ENCODE measurements at regions not wholly inside any gene's neighbourhood (a gene's known extent, or its start where the extent isn't known, plus 50 kb on each side); places are given as distances from the start of the nearest gene placed in this dataset.

DNA sequence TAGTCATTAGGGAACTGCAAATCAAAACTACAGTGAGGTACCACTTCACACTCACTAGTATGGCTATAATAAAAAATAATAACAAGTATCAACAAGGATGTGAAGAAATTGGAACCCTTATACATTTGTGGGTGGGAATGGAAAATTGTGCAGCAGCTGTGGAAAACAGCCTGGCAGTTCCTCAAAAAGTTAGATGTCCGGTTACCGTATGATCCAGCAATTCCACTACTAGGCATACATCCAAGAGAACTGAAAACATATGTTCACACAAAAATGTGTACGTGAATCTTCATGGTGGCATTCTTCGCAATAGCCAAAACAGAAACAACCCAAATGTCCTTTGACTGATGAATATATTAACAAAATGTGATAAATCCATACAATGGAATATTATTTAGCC is 187.9 kb upstream of the LYSMD4 start:
- Mint-ChIP-seq H3K4me3 (no peak overlapping the region), H3K9me3 (no peaks in the 10 kb centered on the region), H3K4me1 (peaks cover 5% of the 10 kb centered on the region), H3K36me3 (ENCODE audit: low read depth) (no peaks in the 10 kb centered on the region), H3K27ac (no peak overlapping the region), H3K27me3 (peaks cover 38% of the 10 kb centered on the region)
- ATAC-seq (no peak), DNase-seq (no peak)

DNA sequence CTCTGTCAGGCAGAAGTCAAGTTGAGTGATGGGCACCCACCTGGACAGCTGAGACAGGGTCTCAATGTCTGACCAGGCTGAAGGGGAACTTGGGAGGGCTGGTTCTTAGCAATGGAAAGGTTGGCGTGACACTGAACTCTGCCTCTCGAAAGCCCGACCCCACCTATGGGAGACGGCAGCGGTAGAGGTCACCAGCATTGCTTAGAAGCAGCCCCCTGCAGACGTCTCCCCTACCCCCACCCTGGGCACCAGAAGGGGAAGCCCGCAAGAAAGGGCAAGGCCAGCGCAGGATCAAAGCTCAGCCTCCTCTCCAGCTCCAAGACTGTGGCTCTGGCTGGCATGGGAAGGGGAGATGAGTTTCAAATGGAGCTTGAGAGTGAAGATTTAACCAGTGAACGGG is 184.8 kb upstream of the LYSMD4 start:
- DNase-seq = no peak
- H3K27me3 Mint-ChIP-seq = peaks cover 30% of the 10 kb centered on the region
- H3K4me1 Mint-ChIP-seq = no peaks in the 10 kb centered on the region
- H3K36me3 Mint-ChIP-seq (ENCODE audit: low read depth) = no peaks in the 10 kb centered on the region
- no peak overlapping the region for H3K4me3 Mint-ChIP-seq
- H3K27ac Mint-ChIP-seq = no peak overlapping the region
- ATAC-seq = no peak
- H3K9me3 Mint-ChIP-seq = no peaks in the 10 kb centered on the region

DNA sequence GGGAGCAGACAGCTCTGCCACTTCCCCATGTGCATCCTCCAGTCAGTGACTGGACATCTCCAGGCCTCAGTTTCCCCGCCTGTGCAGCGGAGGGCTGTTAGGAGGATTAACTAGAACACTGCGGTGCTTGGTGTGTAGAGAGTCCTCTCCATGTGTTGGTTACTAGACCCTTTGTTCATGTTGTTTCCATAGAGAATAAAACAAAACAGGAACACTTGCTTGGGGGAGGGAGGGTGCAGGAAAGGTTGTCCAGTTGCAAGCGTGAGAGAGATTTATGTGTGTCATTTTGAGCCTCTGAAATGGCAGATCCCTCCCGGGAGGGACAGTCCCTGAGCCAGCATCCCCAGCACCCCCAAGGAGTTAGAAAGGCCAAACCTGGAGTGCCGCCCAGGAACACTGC is 184.0 kb upstream of the LYSMD4 start:
- ATAC-seq (no peak), DNase-seq (no peak)
- Mint-ChIP-seq H3K27ac (no peak overlapping the region), H3K27me3 (peaks cover 29% of the 10 kb centered on the region), H3K9me3 (no peaks in the 10 kb centered on the region), H3K36me3 (ENCODE audit: low read depth) (no peaks in the 10 kb centered on the region), H3K4me1 (no peaks in the 10 kb centered on the region), H3K4me3 (no peak overlapping the region)

DNA sequence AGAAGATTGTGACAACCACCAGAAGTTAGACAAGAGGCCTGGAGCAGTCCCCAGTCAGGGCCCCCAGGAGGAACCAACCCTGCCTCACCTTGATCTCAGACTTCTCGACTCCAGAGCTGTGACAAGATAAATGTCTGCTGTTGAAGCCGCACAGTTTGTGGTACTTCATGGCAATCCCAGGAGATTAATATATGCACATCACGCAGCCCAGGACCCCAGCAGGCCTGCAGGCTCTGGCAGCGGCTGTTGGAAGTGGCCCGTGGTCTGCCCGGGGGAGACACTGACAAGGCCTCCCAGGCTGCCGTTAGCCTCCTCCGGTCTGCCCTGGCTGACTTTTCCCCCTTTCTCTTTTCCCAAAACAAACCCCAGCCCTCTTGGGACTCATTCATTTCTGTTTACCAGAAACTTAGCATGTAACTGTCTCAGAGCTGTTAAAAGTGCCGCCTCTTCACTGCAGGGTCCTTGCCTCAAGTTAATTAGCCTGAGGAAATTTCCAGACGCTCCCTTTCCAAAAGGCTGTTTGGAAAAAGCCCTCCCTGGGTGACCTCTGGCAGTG is 183.5 kb upstream of the LYSMD4 start:
- Mint-ChIP-seq H3K4me3 (no peak overlapping the region), H3K27ac (no peak overlapping the region), H3K4me1 (peaks cover 2% of the 10 kb centered on the region), H3K9me3 (no peaks in the 10 kb centered on the region), H3K36me3 (ENCODE audit: low read depth) (no peaks in the 10 kb centered on the region), H3K27me3 (peaks cover 28% of the 10 kb centered on the region)
- DNase-seq = no peak
- no peak for ATAC-seq

DNA sequence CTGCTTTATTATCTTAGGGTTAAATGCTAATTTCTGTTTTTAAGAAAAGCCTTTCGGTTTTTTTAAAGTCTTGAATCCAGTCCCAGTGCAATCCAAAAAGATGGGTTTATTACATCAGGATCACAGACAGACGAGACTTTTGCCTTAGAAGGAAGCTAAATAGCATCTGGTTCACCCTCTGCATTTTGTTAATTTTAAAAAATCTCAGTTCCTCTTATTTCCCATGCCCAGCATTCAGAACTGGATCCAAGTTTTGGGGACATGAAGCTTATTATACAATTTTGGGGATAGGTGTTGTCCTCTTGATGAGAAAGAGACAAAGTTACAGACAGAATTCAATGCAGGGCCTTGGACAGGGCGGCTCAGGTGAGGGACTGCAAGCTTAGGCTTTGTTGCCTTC is 181.5 kb upstream of the LYSMD4 start:
- Mint-ChIP-seq H3K27me3 (peaks cover 16% of the 10 kb centered on the region), H3K4me1 (peaks cover 5% of the 10 kb centered on the region), H3K9me3 (no peaks in the 10 kb centered on the region), H3K4me3 (no peak overlapping the region), H3K27ac (no peak overlapping the region), H3K36me3 (ENCODE audit: low read depth) (no peaks in the 10 kb centered on the region)
- DNase-seq = no peak
- no peak for ATAC-seq

DNA sequence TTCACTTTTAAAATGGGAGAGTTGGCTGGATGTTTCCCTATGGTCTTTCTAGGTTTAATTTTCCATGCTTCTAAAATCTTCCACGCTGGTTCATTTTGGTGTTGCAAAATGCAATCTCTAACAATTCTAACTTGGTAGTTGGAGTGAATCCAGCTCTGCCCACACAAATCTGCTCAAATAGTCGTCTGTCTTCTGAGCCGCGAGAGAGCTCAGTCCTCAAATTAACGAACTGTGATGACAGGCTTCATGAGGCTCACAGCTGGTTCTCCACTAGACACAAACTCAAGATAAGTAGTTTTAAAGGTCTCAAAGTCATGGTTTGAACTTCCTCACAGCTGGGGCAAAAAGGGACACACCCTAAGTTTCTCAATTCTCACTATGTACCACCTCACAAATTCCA is 178.6 kb upstream of the LYSMD4 start:
- Mint-ChIP-seq H3K36me3 (ENCODE audit: low read depth) (no peaks in the 10 kb centered on the region), H3K27ac (no peak overlapping the region), H3K9me3 (no peaks in the 10 kb centered on the region), H3K4me1 (peaks cover 6% of the 10 kb centered on the region), H3K4me3 (no peak overlapping the region), H3K27me3 (peaks cover 6% of the 10 kb centered on the region)
- ATAC-seq = peak; percentile 17
- DNase-seq = no peak

DNA sequence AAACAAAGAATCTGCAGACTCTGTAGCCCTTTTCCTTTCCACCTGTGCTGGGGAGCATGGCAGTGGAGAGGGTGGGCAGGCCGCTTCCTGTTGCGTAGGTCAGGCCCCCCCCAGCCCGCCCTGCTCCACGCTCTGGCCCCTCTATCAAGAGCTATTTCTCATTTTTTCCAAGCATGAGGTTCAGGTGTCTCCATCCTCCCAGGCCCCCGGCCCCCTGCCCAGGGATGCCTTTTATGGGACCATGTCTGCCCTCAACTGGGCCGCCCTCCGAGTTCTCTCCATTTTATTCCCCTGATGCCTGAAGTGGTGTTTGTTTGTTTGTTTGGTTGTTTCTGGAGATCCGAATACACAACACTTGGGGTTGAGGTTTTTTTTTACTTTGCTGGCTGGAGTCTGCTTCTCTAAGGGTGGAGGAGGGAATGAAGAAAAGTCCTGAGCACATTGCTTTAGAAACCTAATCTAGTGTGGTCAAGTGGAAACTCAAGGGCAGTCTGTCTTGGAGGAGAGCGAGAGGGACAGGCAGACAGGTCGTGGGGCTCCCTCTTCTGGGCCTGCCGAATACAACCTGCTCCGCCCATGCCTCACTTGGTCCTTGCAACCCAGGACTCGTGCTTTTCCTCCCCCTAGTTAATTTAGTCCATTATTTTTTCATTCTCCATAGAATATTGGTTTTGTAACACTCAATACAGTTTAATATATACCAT is 176.5 kb upstream of the LYSMD4 start:
- Mint-ChIP-seq H3K4me1 (peaks cover 6% of the 10 kb centered on the region), H3K27me3 (peaks cover 2% of the 10 kb centered on the region), H3K4me3 (no peak overlapping the region), H3K36me3 (ENCODE audit: low read depth) (no peaks in the 10 kb centered on the region), H3K27ac (no peak overlapping the region), H3K9me3 (no peaks in the 10 kb centered on the region)
- ATAC-seq (no peak), DNase-seq (no peak)

DNA sequence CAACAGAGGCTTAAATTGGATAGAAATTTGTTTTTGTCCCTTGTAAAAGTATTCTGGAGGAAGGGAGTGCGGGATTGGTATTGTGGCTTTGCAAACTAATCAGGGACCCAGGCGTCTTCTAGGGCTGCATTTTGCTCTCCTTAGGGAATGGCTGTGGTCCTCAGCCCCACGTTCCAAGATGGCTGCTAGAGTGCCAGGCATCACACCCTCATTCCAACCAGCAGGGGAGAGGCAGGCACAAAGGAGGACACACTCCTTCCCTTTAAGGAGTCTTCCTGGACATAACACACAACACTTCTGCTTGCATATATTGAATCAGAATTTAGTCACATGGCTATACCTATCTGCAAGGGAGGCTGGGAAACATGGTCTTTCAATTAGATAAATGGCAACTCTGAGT is 174.5 kb upstream of the LYSMD4 start:
- H3K9me3 Mint-ChIP-seq = no peaks in the 10 kb centered on the region
- H3K4me1 Mint-ChIP-seq = peaks cover 6% of the 10 kb centered on the region
- H3K27me3 Mint-ChIP-seq = peaks cover 2% of the 10 kb centered on the region
- no peak overlapping the region for H3K4me3 Mint-ChIP-seq
- no peak for DNase-seq
- no peak overlapping the region for H3K27ac Mint-ChIP-seq
- no peaks in the 10 kb centered on the region for H3K36me3 Mint-ChIP-seq (ENCODE audit: low read depth)
- ATAC-seq = no peak

DNA sequence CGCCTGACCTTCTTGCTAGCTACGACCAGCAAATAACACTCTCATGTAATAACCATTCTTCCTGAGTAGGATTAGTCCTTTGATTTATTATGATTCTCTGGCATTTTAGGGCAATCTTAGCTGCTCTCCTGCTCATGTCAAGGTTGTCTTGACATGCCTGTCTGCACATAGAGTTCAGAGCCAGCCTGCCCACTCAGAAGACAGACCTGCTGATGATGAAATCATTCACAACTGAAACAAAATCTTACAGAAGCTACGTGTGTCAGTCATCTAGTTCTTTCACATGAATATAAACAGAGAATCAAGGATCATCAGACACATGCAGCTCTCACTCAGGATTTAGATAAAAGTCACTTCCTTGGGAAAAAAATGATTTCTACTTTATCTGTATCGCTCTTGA is 173.6 kb upstream of the LYSMD4 start:
- Mint-ChIP-seq H3K4me3 (no peak overlapping the region), H3K27me3 (peaks cover 2% of the 10 kb centered on the region), H3K9me3 (no peaks in the 10 kb centered on the region), H3K4me1 (peaks cover 4% of the 10 kb centered on the region), H3K36me3 (ENCODE audit: low read depth) (no peaks in the 10 kb centered on the region), H3K27ac (no peak overlapping the region)
- ATAC-seq = no peak
- no peak for DNase-seq

DNA sequence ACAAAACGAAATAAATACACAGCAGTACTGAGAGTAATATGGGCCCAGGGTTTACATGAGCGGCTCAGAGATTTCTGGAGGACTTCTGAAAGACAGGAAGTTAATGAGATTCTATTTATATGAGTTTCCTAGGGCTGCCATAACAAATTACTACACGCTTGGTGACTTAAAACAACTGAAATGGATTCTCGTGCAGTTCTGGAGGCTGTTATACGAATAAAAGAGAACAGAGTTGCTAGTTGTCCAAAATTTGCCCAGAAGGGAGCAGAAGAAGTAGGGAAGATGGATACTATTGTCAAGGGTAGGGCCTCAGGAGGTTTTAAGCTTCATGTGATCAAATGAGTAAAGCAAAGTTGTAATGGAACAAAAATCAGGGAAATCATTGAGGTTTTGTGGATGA is 173.1 kb upstream of the LYSMD4 start:
- no peak for ATAC-seq
- no peaks in the 10 kb centered on the region for H3K9me3 Mint-ChIP-seq
- no peak for DNase-seq

DNA sequence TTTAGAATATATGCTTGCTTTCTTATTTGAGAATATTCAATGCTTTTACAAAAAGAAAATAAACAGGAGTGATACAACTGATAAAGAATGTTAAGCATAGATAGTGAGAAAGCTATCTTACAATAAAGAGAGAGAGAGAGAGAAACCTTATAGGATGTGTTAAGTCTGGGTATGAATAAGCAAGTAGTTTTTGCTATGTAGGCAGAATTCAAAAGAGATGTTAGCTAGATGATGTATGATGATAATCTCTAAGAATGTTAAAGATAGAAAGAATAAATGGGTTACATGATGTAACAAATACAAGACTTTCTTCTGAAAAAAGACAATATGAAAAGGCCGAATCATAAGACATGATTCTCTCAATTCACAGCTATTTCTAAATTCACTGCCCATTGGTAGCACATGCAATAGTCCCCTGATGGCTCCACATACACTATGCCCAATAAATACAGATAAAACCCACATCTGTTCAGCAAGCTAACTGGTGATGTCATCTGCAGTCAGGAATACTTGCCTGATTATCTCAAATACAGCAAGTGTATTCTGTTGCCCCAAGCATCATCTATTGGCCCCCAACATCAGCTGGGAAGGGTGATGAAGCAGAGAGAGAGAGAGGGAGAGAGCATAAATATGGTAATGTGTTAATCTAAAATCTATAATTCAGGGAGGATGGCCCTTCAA is 169.2 kb upstream of the LYSMD4 start:
- Mint-ChIP-seq H3K9me3 (peaks cover 4% of the 10 kb centered on the region), H3K27me3 (peaks cover 2% of the 10 kb centered on the region), H3K4me3 (no peak overlapping the region), H3K27ac (no peak overlapping the region), H3K36me3 (ENCODE audit: low read depth) (no peaks in the 10 kb centered on the region), H3K4me1 (no peaks in the 10 kb centered on the region)
- DNase-seq = no peak
- ATAC-seq = no peak

More for the DNA sequence above, 173.1 kb upstream of the LYSMD4 start:
- Mint-ChIP-seq H3K27me3 (peaks cover 2% of the 10 kb centered on the region), H3K4me3 (no peak overlapping the region), H3K36me3 (ENCODE audit: low read depth) (no peaks in the 10 kb centered on the region), H3K4me1 (peaks cover 3% of the 10 kb centered on the region), H3K27ac (no peak overlapping the region)

DNA sequence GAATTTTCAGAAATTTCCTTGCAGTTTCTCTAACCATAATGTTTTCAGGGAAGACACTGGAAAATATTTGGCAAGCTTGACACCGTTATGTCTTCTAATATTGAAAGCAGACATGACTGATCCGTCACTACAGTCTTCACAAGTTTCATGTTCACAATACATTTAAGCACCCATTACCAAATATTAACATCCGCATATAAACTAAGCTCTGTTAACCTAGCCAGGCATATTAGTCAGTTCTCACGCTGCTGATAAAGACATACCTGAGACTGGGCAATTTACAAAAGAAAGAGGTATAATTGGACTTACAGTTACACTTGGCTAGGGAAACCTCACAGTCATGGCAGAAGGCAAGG is 162.7 kb upstream of the LYSMD4 start:
- Mint-ChIP-seq H3K27ac (no peak overlapping the region), H3K27me3 (no peaks in the 10 kb centered on the region), H3K36me3 (ENCODE audit: low read depth) (no peaks in the 10 kb centered on the region), H3K9me3 (peaks cover 4% of the 10 kb centered on the region), H3K4me3 (no peak overlapping the region), H3K4me1 (no peaks in the 10 kb centered on the region)
- no peak for DNase-seq
- ATAC-seq = no peak

DNA sequence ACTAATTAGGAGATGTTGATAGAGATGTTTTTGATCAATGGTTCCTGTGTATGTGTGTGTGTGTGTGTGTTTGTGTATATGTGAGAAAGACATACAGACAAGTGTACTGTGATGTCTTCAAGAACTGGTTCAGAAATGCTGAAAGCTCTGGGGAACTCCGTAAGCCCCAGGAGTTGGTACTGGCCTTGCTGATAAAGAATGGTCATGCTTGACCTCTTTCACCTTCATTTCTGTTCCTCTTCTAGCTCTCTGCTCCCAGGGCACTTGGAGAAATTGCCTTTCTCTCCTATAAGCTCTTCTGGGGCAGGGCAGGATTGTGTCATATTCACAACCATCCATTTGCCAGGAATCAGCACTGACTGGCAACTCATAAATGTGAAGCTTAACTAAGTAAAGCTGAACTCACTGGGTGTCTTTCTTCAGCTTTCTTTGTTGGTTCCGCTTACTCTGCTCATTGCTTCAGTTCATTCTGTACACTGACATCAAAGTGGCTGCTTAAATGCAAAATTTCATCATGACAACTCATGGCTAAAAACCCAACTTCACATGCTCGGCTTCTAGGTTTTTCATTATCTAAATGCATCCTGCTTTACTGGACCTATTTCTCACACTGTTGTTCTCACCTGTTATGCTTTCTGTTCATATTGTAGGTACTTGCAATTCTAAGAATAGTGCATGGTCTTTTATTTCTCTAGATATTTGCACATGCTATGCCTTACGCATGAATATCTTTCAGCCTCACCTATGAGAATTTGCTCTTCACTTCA is 162.1 kb upstream of the LYSMD4 start:
- Mint-ChIP-seq H3K27me3 (no peaks in the 10 kb centered on the region), H3K4me3 (no peak overlapping the region), H3K27ac (no peak overlapping the region), H3K4me1 (no peaks in the 10 kb centered on the region), H3K9me3 (peaks cover 4% of the 10 kb centered on the region), H3K36me3 (ENCODE audit: low read depth) (no peaks in the 10 kb centered on the region)
- DNase-seq (no peak), ATAC-seq (no peak)

DNA sequence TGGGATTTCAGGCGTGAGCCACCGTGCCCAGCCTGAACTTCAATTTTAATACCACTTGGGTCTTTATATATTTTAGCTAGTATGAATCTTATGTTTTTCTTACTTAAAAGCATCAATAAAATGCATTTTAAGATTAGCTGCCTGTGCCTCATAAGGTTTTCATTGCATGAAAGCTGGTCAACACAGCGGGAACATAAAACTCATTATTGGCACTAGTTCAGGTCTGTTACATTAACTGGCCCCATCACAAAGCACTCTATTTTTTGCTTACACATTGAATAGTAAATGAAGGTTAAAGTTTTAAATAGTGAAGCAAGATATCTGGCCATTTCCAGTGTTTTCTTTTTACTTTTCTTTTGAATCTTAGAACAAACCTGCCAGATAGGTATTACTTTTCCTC is 145.6 kb upstream of the LYSMD4 start:
- Mint-ChIP-seq H3K9me3 (no peaks in the 10 kb centered on the region), H3K4me3 (no peak overlapping the region), H3K27me3 (no peaks in the 10 kb centered on the region), H3K27ac (no peak overlapping the region), H3K36me3 (ENCODE audit: low read depth) (peaks cover 13% of the 10 kb centered on the region), H3K4me1 (no peaks in the 10 kb centered on the region)
- no peak for DNase-seq
- no peak for ATAC-seq

DNA sequence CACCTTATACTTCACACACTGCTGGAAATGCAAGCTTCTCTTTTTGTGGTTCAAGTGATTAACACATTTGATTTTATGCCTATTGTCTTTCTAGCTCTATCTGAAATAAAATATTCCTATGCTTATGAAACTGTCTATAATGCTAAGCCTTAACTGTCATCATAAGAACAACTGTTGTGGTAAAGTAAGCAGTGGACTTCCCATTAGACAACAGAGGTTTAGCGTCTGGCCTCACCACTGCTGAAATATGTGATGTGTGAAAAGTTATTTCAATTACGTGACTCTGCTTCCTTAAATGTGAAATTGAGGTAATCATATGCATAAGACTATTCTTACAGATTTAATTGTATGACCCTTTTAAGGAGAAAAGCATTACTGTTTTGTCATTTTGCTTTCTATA is 140.2 kb upstream of the LYSMD4 start:
- Mint-ChIP-seq H3K27me3 (no peaks in the 10 kb centered on the region), H3K4me3 (no peak overlapping the region), H3K27ac (no peak overlapping the region), H3K4me1 (no peaks in the 10 kb centered on the region), H3K36me3 (ENCODE audit: low read depth) (no peaks in the 10 kb centered on the region), H3K9me3 (no peaks in the 10 kb centered on the region)
- DNase-seq (no peak), ATAC-seq (no peak)
